ENCODE measurements at regions not wholly inside any gene's neighbourhood (a gene's known extent, or its start where the extent isn't known, plus 50 kb on each side); places are given as distances from the start of the nearest gene placed in this dataset.
"Not testable (repeated sequence)": the region's sequence is repeated elsewhere in the genome, so short reads cannot be mapped to it uniquely, and the experiment has no call there.

DNA sequence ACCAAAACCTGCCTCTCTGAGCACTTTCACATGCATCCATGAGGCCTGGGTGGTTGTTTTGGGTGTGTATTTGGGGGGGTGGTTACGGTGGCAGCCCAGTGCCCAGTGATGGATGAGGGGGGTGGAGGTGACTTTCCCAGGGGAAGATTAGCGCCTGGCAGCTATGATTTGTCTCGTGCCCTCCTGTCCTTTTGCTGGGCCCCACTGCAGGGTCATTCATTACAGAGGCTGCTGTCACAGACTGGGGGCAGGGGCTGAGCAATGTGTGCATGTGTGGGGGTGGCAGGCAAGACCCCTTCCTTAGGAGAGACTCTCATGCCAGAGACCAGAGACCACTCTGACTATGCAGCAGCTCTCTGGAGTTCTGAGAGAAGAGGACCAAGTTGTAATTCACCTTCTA is 93.7 kb downstream of the MRM1 start:
- ChIA-PET POLR2A (no interaction called here), CTCF (no interaction called here)
- 93% methylated on average over 2 of the region's 3 CpGs for WGBS (ENCODE audit: insufficient coverage)
- no peak for TF ChIP-seq EZH2 (IDR thresholded peaks at IDR 0.05; ENCODE audit: borderline replicate concordance, insufficient read depth, low read depth, low read length, poor library complexity, severe bottlenecking)
- TF ChIP-seq, protein P1, sequence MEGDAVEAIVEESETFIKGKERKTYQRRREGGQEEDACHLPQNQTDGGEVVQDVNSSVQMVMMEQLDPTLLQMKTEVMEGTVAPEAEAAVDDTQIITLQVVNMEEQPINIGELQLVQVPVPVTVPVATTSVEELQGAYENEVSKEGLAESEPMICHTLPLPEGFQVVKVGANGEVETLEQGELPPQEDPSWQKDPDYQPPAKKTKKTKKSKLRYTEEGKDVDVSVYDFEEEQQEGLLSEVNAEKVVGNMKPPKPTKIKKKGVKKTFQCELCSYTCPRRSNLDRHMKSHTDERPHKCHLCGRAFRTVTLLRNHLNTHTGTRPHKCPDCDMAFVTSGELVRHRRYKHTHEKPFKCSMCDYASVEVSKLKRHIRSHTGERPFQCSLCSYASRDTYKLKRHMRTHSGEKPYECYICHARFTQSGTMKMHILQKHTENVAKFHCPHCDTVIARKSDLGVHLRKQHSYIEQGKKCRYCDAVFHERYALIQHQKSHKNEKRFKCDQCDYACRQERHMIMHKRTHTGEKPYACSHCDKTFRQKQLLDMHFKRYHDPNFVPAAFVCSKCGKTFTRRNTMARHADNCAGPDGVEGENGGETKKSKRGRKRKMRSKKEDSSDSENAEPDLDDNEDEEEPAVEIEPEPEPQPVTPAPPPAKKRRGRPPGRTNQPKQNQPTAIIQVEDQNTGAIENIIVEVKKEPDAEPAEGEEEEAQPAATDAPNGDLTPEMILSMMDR (IDR thresholded peaks at IDR 0.05): no peak
- DNase-seq (no peak), ATAC-seq (ENCODE audit: low read depth) (no peak)
- no peak overlapping the region for H3K4me3 Mint-ChIP-seq
- H3K27me3 Mint-ChIP-seq: peaks cover 51% of the 10 kb centered on the region
- Histone ChIP-seq H3K27me3 (replicated peaks in 1 of 4; ENCODE audit: control extremely low read depth in 1 of 4, control insufficient read depth in 3 of 4, insufficient read depth in 4 of 4, low read length in 3 of 4) (peaks cover 0 to 18% (median 5%) of the 10 kb centered on the region in 4 experiments), H3K36me3 (replicated peaks in 1 of 2; ENCODE audit: control extremely low read depth in 1 of 2, control insufficient read depth in 1 of 2, extremely low read depth in 1 of 2, insufficient read depth in 2 of 2, low read length in 1 of 2) (no peaks in the 10 kb centered on the region), H3K79me2 (ENCODE audit: control insufficient read depth, insufficient read depth, low read length) (no peaks in the 10 kb centered on the region), H3K27ac (ENCODE audit: low read length in 2 of 2) (no peak overlapping the region), H2AFZ (ENCODE audit: insufficient read depth, low read depth, low read length, poor library complexity, severe bottlenecking) (no peak overlapping the region), H3K4me1 (ENCODE audit: control insufficient read depth in 2 of 2, insufficient read depth in 2 of 2, low read length in 2 of 2) (no peaks in the 10 kb centered on the region), H3K4me3 (ENCODE audit: control extremely low read depth in 1 of 5, extremely low read depth in 1 of 5, insufficient read depth in 1 of 5, low read depth in 2 of 5, low read length in 4 of 5) (no peak overlapping the region), H3K9ac (ENCODE audit: low read length) (no peak overlapping the region), H3K9me3 (ENCODE audit: control extremely low read depth in 1 of 3, control insufficient read depth in 2 of 3, insufficient read depth in 1 of 3, low read length in 2 of 3) (no peaks in the 10 kb centered on the region), H3K4me2 (replicated peaks; ENCODE audit: low read depth, low read length, poor library complexity, severe bottlenecking) (no peak overlapping the region), H4K20me1 (ENCODE audit: control insufficient read depth, insufficient read depth, low read length, poor library complexity, severe bottlenecking) (no peaks in the 10 kb centered on the region)
- H3K9me3 Mint-ChIP-seq (ENCODE audit: insufficient read depth): no peaks in the 10 kb centered on the region
- H3K4me1 Mint-ChIP-seq: no peaks in the 10 kb centered on the region
- intact Hi-C loops (cut with micrococcal nuclease): no loop called here
- no peak overlapping the region for H3K27ac Mint-ChIP-seq

DNA sequence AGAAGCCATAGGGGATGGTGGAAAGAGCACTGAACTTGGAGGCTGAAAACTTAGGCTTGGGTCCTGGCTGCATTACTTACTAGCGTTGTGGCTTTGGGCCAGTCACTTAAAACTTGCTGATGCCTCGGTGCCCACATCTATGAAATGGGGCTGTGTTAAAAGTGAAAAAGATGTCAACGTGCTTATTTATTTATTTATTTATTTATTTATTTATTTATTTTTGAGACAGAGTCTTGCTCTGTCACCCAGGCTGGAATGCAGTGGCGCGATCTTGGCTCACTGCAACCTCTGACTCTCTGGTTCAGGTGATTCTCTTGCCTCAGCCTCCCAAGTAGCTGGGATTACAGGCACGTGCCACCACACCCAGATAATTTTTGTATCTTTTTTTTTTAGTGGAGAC is 94.3 kb downstream of the MRM1 start:
- H3K4me3 ChIP-seq (ENCODE audit: control extremely low read depth in 1 of 5, extremely low read depth in 1 of 5, insufficient read depth in 1 of 5, low read depth in 2 of 5, low read length in 4 of 5); H3K9ac ChIP-seq (ENCODE audit: low read length); ATAC-seq (ENCODE audit: low read depth); DNase-seq; H3K4me2 ChIP-seq (replicated peaks; ENCODE audit: low read depth, low read length, poor library complexity, severe bottlenecking); H3K9me3 ChIP-seq (ENCODE audit: control extremely low read depth in 1 of 3, control insufficient read depth in 2 of 3, insufficient read depth in 1 of 3, low read length in 2 of 3); H2AFZ ChIP-seq (ENCODE audit: insufficient read depth, low read depth, low read length, poor library complexity, severe bottlenecking); H3K9me3 Mint-ChIP-seq (ENCODE audit: insufficient read depth); H3K27ac ChIP-seq (ENCODE audit: low read length in 2 of 2); H3K4me1 ChIP-seq (ENCODE audit: control insufficient read depth in 2 of 2, insufficient read depth in 2 of 2, low read length in 2 of 2); POLR2A ChIA-PET; H3K27ac Mint-ChIP-seq; intact Hi-C loops (cut with micrococcal nuclease); H3K79me2 ChIP-seq (ENCODE audit: control insufficient read depth, insufficient read depth, low read length); CTCF ChIA-PET; H3K36me3 ChIP-seq (replicated peaks in 1 of 2; ENCODE audit: control extremely low read depth in 1 of 2, control insufficient read depth in 1 of 2, extremely low read depth in 1 of 2, insufficient read depth in 2 of 2, low read length in 1 of 2); H3K4me3 Mint-ChIP-seq; H4K20me1 ChIP-seq (ENCODE audit: control insufficient read depth, insufficient read depth, low read length, poor library complexity, severe bottlenecking); H3K4me1 Mint-ChIP-seq: not testable (repeated sequence)
- peaks cover 48% of the 10 kb centered on the region for H3K27me3 Mint-ChIP-seq
- H3K27me3 ChIP-seq (replicated peaks in 1 of 4; ENCODE audit: control extremely low read depth in 1 of 4, control insufficient read depth in 3 of 4, insufficient read depth in 4 of 4, low read length in 3 of 4): peaks cover 0 to 19% (median 5%) of the 10 kb centered on the region in 4 experiments
- 100% methylated on average over 2 of the region's 6 CpGs for WGBS (ENCODE audit: insufficient coverage)

All from B cell (primary cell).